Body of pancreas (tissue), 4 donors: ENCODE measurements at regions not wholly inside any gene's neighbourhood (a gene's known extent, or its start where the extent isn't known, plus 50 kb on each side); places are given as distances from the start of the nearest gene placed in this dataset.

Source experiments
- POLR2A ChIP-seq, 3 donors: fragments of 450-650 bp; IDR thresholded peaks; one replicate each; pipeline ENCODE4 v1.6.1; 2016; ENCODE audit warnings: antibody characterized with exemption in 3 of 3, mild to moderate bottlenecking in 2 of 3
- TF ChIP-seq, protein P1 (sequence below), 7 experiments: fragments of 450-650 bp in 4 of 7; fragments of 200-600 bp in 3 of 7; sonication (generic) in 3 of 7; IDR thresholded peaks; one replicate each; pipeline ENCODE4 v1.5.1; 2016 to 2019; ENCODE audit warnings: antibody characterized with exemption in 7 of 7

DNA sequence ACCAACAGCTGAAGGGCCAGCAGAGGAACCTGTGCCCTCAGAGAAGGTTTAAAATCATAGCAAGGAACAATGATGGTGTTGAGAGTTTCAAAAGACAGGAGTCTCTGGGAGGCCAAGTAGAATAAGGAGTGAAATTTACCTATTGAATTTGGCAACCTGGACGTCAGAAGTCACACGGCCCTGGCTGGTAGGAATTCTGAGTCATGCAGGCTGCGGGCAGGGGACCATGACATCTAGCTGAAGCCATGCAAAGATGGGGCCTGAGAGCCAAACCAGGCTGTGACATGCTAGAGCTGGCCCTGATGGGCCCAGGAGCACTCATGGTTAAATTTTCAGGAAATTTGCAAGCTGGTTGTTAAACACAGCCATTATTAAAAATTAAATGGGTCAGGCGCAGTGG lies 64.0 kb upstream of the SNX9 start:
- TF ChIP-seq, protein P1, sequence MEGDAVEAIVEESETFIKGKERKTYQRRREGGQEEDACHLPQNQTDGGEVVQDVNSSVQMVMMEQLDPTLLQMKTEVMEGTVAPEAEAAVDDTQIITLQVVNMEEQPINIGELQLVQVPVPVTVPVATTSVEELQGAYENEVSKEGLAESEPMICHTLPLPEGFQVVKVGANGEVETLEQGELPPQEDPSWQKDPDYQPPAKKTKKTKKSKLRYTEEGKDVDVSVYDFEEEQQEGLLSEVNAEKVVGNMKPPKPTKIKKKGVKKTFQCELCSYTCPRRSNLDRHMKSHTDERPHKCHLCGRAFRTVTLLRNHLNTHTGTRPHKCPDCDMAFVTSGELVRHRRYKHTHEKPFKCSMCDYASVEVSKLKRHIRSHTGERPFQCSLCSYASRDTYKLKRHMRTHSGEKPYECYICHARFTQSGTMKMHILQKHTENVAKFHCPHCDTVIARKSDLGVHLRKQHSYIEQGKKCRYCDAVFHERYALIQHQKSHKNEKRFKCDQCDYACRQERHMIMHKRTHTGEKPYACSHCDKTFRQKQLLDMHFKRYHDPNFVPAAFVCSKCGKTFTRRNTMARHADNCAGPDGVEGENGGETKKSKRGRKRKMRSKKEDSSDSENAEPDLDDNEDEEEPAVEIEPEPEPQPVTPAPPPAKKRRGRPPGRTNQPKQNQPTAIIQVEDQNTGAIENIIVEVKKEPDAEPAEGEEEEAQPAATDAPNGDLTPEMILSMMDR (IDR thresholded peaks at IDR 0.05), result no peak
- TF ChIP-seq POLR2A (IDR thresholded peaks at IDR 0.05), result no peak
